GM21526 (cell line): ENCODE measurements at regions not wholly inside any gene's neighbourhood (a gene's known extent, or its start where the extent isn't known, plus 50 kb on each side); places are given as distances from the start of the nearest gene placed in this dataset.
"Not testable (repeated sequence)": the region's sequence is repeated elsewhere in the genome, so short reads cannot be mapped to it uniquely, and the experiment has no call there.

Experiments used
- ATAC-seq: cut with Tn5 transposase; IDR thresholded peaks from one replicate; pipeline ENCODE4 v1.9.1; 2021; ENCODE audit warnings: moderate library complexity; ENCODE audit not compliant: unreplicated experiment, low FRiP score

DNA sequence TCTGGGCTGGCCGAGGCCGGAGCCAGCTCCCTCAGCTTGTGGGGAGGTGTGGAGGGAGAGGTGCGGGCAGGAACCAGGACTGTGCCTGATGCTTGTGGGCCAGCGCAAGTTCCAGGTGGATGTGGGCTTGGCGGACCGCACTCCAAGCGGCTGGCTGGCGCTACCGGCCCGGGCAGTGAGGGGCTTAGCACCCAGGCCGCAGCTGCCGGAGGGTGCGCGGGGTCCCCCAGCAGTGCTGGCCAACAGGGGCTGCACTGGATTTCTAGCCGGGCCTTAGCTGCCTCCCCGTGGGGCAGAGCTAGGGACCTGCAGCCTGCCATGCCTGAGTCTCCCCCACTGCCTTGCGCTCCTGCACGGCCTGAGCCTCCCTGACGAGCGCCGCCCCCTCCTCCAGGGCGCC is 242.8 kb downstream of the CCSER2 start:
- ATAC-seq, result no peak

DNA sequence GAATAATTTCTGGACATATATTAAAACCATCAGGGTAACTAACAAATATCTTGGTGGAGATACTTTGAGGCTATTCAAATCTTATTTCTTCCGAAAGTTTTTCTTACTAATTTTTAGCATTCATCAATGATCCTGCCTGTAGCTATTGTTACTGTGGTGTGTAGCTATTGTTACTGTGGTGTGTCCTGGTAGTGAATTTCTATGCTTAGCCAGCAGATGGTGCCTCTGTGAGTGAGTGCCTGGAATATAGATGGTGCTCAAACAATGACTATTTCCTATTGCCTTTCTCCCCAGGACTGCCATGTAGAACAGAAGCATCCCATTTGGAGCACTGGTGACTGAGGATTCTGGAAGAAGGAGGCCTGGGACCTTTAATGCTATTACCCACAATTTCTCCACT is 245.7 kb downstream of the CCSER2 start:
- ATAC-seq, result no peak

DNA sequence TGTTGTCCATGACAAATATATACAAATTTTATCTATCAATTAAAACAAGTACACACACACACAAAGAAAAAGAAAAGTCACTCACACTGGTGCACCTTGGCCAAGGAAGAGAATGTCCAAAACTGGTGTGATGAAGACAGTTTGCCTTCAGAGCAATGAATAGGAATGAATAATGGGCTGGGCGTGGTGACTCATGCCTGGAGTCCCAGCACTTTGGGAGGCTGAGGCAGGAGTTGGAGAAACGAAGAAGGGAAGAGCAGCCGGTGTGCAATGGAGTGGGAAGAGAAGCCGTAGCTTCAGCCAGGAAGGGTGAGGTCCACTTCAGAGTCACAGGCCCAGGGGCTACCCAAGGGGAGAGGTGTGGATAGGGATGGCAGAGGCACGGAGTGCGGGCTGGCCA is 253.6 kb downstream of the CCSER2 start:
- no peak for ATAC-seq

DNA sequence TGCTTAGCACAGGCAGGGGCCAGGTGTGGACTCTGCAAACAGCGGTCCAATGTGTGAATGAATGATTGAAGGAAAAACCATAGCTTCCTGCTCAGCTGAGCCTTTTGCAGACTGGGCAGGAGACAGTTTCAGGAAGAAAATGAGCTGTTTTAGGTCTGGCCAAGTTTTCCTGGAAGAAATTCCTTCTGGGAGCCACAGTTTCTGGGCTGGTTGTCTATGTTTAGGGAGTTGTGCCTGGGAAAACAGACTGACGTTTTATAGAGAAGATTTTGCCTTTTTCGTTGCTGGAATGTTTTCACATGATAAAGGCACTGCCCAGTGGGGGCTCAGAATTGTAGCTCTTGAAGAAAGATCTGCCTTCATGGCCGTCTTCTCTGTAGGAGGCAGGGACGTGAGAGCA is 255.1 kb downstream of the CCSER2 start:
- ATAC-seq, result no peak

DNA sequence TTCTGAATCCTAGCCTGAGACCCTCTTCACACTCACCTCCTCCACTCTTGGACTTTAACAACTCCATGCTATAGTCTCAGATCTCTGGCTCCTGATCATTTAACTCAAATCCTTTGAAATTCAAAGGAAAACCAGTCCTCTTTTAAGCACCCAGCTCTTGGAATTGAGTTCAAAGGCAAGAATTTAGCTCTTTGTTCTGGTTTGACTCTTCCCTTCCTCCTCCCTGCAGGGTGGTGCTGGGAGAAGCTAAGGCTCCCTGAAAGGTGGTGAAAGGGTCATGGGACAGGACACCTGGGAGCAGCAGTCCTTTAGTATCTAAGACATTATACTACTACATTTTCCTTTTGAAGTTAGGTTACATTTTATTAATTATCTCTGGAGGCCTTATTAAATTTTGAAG is 259.4 kb downstream of the CCSER2 start:
- no peak for ATAC-seq

DNA sequence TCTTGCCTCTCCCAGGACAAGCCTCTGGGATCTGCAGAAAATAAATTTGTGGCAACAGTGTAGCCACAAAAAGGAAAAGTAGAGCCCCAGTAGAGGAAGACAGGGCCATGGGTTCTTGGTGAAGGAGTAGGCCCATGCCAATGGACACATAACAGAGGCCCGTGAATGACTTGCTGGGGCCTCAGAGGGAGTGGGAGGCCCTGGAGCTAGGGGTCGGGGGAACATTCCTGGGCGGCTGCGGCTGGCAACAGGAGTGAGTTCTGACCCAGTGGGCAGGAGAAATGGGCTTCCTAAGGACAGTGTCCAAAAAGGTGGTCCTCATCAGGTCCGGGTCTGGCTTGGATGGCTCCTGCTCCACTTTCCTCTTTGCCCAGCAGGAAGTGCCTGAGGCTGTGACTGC is 260.0 kb downstream of the CCSER2 start:
- no peak for ATAC-seq

DNA sequence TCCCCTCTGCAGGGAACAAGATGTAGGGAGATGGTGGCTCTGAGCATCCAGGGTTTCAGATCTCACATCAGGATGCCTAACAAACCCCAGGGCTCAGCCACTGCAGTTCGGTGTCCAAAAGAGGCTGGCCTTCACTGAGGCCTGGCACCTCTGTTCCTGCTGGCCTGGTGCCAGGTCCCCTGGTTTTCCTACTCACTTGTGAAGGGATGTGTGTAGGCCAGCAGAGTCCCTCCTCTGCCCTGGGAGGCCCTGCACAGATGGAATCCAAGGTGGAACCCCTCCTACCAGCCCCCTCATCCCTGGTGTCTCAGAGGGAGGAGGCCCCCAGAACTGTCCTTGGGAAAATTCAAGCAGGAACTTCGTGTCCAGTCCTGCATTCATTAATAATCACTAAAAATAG is 260.6 kb downstream of the CCSER2 start:
- ATAC-seq, result no peak

DNA sequence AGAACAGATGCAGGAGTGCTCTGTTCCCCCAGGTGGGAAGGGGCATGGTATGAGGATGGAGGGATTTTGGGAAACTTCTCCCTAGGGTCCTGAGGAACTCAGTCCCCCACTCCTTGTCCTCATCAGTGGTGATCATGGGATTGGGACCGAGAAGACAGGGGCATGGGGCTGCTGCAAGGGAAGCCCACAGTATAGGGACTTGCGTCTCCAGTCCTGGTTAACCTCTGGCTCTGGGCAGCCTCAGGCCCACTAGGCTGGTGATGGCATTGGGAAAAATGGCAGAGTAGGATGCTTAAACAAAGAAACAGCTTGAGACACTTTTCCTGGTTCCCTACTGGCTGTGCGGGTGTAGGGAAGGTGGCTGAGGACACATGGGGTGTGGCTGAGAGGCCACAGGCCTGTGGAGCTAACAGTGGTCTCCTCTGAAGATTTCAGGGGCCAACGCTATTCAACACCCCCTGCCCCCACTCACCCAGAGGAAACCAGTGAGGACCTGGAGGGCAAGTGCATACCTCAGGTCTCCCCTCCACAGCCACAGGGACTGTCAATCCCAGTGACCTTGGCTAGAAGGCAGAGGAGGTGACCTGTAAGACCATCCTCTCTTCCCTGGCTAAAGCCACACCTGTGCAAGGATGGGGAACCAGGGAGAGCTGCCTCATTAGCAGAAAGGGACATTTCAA is 261.3 kb downstream of the CCSER2 start:
- no peak for ATAC-seq

DNA sequence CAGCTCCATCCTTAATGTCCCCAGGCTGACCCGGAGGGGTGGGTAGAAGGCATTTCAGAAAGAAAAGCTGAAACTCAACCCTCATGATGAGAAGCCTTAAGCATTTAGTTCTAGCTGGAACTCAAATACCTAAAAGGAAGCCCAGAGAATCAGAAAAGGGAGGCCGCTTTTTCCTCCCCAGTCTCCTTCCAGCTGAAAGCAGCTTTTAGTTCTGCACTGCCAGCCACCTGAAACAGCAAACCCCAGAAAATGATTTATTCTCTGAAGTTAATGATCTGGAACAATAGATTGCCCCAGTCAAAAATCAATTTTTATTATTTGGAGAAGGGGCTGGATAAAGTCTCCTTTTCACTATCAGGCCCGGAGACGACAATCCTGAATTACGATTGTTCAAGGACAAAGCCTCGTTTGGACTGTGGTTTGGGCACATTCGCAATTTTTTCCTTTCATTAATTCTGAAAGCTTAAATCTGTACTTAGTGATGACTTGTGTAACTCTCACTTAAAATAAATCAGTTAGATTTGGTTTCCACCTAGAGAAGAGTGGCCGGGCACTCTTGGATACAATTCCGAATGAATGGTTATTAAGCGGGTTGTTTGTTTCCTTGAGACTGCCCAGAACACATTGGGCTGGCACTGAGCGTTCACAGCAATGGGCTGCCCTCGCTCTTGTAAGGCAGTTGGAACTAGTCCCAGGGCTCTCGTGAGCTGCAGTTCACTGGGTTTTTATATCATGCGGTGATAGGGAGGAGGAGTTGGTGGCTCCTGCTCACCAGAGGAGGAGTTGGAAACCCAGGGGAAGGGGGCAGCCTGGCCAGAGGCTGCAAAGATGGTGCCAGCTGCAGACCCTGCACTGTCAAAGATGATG is 262.2 kb downstream of the CCSER2 start:
- no peak for ATAC-seq

DNA sequence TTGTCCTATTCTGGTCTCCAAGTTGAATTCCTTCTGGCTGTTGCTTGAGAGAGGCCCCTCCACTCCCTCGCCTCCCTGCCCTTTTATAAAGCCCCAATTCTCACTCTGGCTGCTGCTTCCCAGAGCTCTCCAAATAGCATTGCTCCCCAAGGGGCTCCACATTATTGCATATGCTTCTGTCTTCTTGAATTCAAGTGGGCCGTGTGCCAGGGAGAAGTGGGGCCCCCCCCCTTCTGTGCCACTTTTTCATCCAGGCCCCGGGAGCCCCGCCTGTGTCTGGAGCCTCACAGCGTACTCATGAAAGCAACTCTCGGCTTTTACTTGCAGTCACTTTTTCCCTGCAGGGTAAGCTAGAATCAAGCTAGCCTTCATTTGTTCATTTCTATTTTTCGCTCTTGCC is 265.1 kb downstream of the CCSER2 start:
- ATAC-seq, result no peak

DNA sequence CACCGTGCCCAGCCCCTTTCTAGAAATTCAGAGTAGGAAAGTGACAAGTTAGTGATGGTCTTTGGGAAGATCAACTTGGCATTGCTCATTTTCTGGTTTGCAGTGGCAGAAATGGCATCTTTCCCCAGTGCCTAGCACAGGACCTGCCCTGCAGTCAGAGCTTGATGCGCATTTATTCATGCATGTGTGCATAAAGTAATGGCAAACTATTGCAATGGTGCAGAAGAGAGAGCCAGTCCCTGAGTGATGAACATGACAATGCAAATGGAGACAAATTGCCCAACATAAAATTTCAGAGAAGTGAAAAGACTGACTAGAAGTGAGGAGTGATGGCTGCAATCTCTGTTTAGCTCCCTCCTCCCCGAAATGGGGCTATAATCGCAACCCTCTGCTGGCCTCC is 268.2 kb downstream of the CCSER2 start:
- no peak for ATAC-seq

DNA sequence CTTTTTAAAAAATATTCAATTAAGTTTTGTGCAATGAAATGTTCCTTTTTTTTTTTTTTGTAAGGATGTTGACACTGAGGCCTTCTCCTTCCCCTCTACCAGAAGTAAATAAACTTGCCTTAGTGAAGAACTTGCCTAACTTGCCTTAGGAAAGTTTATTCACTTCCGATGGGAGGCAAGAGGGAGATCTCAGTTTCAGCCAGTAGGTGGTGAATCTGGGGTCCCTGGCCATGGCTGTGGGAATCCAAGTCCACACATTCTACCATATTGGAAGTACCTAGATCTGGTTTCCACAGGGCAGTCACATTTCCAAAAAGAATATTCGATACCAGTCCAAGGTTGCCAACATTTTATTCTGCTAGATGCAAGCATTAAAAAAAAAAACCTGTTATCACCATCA is 270.9 kb downstream of the CCSER2 start:
- no peak for ATAC-seq

DNA sequence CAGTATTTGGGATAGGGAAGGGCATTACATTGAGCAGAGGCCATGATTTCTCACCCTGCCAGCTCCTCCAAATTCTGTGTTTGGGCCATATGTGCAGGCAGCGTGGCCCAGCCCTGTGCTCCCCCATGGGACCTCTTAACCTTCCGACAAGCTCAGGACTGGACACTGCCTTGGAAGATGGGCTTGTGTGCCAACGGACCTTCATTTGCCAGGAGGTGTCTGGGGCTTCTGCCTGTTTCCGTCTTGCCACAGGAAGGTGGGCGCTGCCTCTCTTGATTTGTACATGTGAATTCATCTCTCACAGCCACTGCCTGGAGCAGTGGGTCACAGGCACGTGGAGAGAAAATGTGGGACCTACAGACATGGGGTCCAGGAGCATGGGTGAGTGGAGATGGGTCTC is 272.6 kb downstream of the CCSER2 start:
- no peak for ATAC-seq

DNA sequence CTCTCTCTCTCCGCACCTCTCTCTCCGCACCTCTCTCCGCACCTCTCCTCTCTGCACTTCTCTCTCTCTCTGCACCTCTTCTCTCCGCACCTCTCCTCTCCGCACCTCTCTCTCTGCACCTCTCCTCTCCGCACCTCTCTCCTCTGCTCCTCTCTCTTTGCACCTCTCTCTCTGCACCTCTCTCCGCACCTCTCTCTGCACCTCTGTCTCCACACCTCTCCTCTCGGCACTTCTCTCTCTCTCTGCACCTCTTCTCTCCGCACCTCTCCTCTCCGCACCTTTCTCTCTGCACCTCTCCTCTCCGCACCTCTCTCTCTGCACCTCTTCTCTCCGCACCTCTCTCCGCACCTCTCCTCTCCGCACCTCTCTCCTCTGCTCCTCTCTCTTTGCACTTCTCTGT is 274.2 kb downstream of the CCSER2 start:
- not testable (repeated sequence) for ATAC-seq

DNA sequence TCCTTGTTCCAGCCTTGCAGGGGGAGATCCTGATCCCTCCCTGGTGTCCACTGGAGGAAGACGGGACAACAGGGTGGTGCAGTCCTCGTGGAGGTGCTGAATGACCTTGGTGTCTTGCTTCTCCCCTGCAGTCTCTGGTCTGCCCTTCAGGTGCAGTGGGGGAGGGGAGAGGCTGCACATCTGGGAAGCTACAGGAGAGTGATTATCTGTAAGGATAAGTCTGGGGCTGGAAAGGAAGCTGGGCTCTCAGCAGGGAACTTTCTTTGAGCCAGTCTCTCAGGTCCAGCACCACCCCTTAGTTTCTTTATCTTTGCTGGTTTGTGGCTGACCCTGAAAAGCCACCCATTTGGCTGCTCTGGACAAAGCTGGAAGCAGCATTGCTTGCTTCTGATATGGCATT is 275.6 kb downstream of the CCSER2 start:
- ATAC-seq, result no peak

DNA sequence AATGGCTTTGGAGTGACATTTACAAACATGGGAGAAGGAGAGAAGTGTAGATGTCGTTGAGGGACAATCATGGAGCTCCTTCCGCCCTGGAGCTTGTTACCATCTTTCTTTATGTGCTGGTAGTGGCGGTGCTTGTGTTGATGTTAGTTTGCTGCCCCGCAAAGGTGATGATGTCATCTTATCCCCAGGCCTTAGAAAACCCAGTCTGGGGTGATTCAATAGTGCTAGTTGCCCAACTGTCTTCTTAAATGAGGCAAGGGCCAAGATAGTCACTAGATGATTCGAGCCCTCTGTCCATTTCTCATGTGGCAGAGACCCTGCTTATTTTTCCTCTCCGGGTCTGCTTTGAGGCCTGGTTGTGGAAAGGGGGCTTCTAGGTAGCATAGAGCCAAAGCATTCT is 277.4 kb downstream of the CCSER2 start:
- ATAC-seq, result no peak

DNA sequence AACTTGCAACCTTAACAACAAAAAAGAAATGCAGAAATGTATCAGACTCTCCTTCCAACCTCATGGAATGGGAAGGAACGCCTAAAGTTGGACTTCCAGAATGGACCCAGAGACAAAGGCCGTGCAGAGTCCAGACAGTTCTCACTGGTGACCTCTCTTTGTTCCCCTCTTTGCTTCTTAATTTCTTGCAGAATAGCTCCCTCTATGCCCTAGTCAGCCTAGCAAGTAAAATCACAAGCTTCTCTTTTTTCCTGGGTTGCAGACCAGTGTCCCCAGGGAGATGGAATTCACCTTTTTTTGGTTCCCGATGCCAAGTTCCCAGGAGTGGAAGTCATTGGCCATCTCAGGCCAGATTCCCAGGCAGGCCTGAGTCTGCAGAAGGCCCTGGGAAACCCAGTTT is 278.0 kb downstream of the CCSER2 start:
- no peak for ATAC-seq

DNA sequence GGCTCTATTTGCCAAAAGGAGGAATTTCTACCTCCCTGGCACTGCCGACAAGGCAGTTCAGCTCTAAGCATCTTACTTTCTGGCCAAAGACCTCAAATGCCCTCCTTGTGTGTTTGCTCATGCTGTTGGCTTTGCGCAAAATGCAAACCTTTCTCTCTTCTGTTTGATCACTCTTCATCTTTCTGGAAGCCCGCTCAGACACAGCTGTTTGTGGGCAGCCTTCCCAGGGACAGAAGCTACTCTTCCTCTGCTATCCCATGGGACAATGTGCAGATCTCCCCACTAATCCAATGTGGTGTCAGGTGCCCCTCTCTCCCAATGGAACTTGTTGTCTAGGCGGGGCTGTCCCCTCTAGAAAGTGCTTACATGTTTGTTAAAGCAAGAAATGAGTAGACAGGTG is 278.7 kb downstream of the CCSER2 start:
- ATAC-seq, result no peak

DNA sequence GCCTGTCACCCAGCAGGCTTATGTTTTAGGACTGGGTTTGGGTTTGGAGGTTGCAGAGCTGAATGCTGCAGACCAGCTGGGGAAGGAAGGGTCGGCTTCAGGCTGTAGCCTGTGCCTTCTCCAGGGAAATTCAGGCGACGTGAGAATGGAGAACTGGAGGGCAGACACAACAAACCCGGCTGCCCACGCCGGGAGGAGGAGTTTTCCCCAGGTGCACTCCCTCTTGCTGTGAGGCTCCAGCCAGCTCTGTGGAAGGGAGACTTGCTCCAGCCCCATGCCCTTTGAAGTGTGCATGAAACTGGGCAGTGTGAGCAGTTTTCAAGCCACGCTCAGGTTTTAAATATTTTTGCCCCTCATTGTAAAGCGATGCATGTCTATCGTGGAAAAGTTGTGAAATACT is 279.1 kb downstream of the CCSER2 start:
- ATAC-seq, result no peak

DNA sequence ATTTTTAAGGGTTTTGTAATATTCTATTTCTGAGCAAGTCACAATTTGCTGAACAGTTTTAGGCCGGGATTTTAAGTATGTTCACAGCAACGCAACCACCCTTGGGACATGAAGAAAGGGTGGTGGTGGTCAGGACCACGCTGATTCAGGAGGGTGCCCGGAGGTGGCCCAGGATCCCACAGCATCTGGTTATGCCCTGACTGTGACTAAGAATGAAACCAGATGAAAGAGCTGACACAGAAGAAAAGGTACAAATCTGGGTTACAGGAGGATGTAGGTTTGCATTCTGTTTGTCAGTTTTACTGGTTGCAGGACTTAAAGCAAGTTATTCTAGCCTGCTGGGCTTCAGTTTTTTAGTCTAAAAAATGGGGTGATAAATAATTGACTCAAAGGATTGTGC is 279.7 kb downstream of the CCSER2 start:
- peak; percentile 67 for ATAC-seq

DNA sequence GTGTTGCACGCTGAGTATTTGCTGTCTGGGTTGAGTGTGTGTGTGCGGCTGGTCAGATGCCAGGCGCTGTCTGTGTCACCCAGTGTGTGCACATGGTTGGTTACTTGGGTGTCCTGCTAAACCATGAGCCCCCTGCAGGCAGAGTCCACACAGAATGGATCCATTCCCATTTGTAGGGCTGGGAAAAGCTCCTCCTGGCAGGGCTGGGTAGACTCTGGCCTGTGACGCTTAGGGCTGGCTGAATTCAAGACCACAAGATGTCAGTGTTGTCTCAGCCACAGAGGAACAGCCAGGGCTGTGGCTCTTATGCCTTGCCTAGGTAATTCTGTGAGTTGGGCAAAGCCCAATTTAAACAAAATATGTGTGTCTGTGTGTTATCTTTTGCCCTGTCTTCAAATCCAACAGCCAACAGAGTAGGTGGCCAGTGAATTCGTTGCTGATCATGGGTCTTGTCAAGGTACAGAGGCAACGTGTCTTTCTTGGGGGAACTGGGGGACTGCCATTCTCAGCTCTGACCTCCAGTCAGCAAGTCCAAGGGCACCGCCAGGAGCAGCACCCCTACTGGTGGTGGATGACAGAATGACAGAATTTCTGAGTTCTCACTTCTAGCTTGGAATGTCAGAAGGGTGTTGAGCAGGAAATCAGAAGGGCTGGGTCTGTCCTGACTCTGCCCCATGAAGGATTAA is 285.1 kb downstream of the CCSER2 start:
- ATAC-seq, result peak; percentile 59
